ENCODE measurements at regions not wholly inside any gene's neighbourhood (a gene's known extent, or its start where the extent isn't known, plus 50 kb on each side); places are given as distances from the start of the nearest gene placed in this dataset.

GRCh38 chr15:57861815-57862586, 155.5 kb downstream of the POLR2M start:
- no peak for TF ChIP-seq CTCF (IDR thresholded peaks at IDR 0.05 in 4 of 5, conservative IDR thresholded peaks at IDR 0.05 in 1 of 5)
- TF ChIP-seq POLR2A (IDR thresholded peaks at IDR 0.05) = no peak

Data from gastrocnemius medialis (tissue), 4 donors.